Astrocyte of the cerebellum (primary cell): ENCODE measurements at regions not wholly inside any gene's neighbourhood (a gene's known extent, or its start where the extent isn't known, plus 50 kb on each side); places are given as distances from the start of the nearest gene placed in this dataset.

Source experiments
- DNase-seq: peaks from one replicate; pipeline ENCODE4 v3.0.0-alpha.2; 2011; ENCODE audit warnings: low read depth
- H3K4me3 ChIP-seq: 2 replicates; pipeline ENCODE4 v1.5.1; 2011; ENCODE audit warnings: mild to moderate bottlenecking, low read depth, low read length, moderate library complexity
- CTCF ChIP-seq: IDR thresholded peaks from 2 replicates; pipeline ENCODE4 v1.5.1; 2012; ENCODE audit warnings: low read length, low read depth, moderate library complexity, mild to moderate bottlenecking; ENCODE audit errors: missing control alignments
- in situ Hi-C: cut with HindIII; loops from 2 replicates; pipeline ENCODE4 v1.10.0; 2017; ENCODE audit warnings: low sequenced_read_pairs

DNA sequence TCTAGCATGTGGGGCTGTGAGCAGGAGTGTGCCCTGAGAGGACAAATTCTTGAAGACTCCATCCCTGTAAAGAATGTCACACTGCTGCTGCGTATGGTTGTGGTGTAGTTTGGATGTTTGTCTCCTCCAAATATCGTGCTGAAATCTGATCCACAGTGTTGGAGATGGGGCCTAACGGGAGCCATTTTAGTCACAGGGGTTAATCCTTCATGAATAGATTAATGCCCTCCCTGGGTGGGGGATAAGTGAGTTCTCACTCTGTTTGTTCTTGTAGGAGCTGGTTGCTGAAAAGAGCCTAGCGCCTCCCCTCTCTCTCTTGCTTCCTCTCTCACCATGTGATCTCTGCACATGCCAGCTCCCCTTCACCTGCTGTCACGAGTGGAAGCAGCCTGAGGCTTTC lies 94.5 kb upstream of the VASH1 start:
- in situ Hi-C loops: no loop called here
- no peak for DNase-seq
- no peak for TF ChIP-seq CTCF
- H3K4me3 ChIP-seq: no peak overlapping the region

DNA sequence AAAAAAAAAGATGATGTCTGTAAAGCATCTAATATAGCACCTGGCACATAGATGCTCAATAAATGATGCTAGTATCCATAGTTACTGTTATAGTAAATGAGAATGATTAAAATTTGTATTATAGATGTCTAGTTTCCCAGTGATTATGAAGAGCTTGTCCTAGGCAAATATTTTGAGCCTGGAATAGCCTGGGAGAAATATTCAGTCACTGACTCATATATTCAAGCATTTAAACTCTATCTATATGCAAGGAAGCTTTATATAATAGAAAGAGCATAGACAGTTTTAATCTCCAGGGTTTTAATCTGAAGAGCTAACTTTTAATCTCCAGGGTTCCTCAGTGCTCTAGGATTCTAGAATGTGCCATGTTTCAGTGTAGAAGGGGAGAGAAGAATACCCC lies 91.5 kb upstream of the VASH1 start:
- no peak for TF ChIP-seq CTCF
- in situ Hi-C loops: no loop called here
- no peak for DNase-seq
- no peak overlapping the region for H3K4me3 ChIP-seq

DNA sequence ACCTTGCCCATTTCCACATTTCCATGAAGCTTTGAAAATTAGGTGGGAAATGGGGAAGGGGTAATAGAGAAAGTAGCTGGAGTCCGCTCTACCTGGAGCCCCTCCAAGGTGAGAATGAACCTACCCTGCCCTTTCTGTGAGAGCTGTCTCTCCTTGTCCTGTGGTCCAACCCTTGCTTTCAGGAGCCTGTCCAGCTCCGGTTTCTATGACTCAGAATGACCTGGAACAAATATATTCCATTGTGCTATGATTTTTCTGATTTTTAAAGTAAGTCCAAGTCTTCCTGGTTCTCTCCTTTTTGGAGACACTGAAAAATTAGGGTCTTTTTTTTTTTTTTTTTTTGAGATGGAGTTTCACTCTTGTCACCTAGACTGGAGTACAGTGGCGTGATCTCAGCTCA lies 89.1 kb upstream of the VASH1 start:
- DNase-seq: no peak
- in situ Hi-C loops: no loop called here
- no peak overlapping the region for H3K4me3 ChIP-seq
- no peak for TF ChIP-seq CTCF

- no peak for DNase-seq
- TF ChIP-seq CTCF: no peak
- no peak overlapping the region for H3K4me3 ChIP-seq
- in situ Hi-C loops: no loop called here
Measured at GRCh38 chr14:76673261-76673660, 88.0 kb upstream of the VASH1 start.

- in situ Hi-C loops: no loop called here
- no peak overlapping the region for H3K4me3 ChIP-seq
- no peak for TF ChIP-seq CTCF
- DNase-seq: no peak
Measured at GRCh38 chr14:76675046-76675445, 86.2 kb upstream of the VASH1 start.

DNA sequence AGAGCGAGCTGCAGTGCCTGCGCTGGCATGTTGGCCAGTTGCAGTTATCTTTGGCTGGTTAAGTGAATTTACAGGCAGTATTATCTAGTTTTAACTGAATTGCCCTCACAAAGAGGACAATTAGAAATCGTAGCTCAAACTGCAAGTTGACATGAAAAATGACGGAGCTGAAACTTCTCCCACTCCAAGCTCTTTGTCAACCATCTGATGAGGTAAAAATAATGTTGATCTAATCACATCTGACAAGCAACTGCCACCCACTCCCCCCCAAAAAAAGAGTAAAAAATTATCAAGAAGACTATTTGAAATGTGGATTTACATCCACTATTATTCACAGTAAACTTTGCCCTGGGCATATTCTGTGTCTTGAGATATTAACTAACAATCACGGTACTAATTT lies 84.7 kb upstream of the VASH1 start:
- in situ Hi-C loops: no loop called here
- no peak for TF ChIP-seq CTCF
- no peak for DNase-seq
- no peak overlapping the region for H3K4me3 ChIP-seq

DNA sequence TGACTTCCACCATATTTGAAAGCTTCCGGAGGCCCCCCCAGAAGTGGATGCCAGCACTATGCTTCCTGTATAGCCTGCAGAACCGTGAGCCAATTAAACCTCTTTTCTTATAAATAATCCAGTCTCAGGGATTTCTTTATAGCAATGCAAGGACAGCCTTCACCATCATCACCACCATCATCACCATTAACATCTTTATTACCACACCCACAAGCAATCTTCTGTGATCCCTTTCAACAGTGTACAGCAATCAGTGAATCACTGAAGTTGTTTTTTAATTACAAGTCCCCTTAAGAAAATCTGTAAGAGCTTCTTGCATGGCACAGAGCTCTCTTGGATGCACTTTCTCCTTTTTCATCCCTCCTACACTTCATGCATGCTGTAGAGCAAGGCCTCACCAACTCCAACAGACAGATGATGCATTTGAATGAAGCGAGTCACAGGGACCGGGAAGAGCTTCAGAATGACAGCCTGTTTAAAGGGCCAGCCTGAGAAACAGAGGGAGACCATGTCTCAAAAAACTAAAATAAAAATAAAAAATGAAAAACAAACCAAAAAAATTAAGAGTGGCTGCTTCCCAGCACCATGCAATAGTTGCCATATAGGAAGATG lies 83.6 kb upstream of the VASH1 start:
- no peak for TF ChIP-seq CTCF
- in situ Hi-C loops: no loop called here
- DNase-seq: no peak
- no peak overlapping the region for H3K4me3 ChIP-seq
